B cell (primary cell): ENCODE measurements at regions not wholly inside any gene's neighbourhood (a gene's known extent, or its start where the extent isn't known, plus 50 kb on each side); places are given as distances from the start of the nearest gene placed in this dataset.

Experiments used
- CTCF ChIP-seq: fragments of 200-600 bp; IDR thresholded peaks from one replicate; pipeline ENCODE4 v1.8.0; 2022; ENCODE audit warnings: antibody characterized with exemption, mild to moderate bottlenecking
- EZH2 ChIP-seq: IDR thresholded peaks from 2 replicates; pipeline ENCODE4 v1.6.1; 2012; ENCODE audit warnings: borderline replicate concordance, low read depth, mild to moderate bottlenecking, moderate library complexity, low read length; ENCODE audit not compliant: insufficient read depth, poor library complexity, severe bottlenecking

GRCh38 chr9:103323699-103324098, 328.6 kb downstream of the CYLC2 start:
- TF ChIP-seq CTCF (no peak), EZH2 (no peak)
